Right atrium auricular region (tissue), 2 donors: ENCODE measurements at regions not wholly inside any gene's neighbourhood (a gene's known extent, or its start where the extent isn't known, plus 50 kb on each side); places are given as distances from the start of the nearest gene placed in this dataset.
"Not testable (repeated sequence)": the region's sequence is repeated elsewhere in the genome, so short reads cannot be mapped to it uniquely, and the experiment has no call there.

Experiments used
- DNase-seq: peaks from one replicate; pipeline ENCODE4 v3.0.0-alpha.2; 2019; ENCODE audit warnings: low spot score
- H3K27ac ChIP-seq, 2 donors: fragments of 200-600 bp; sonication (generic); 1 replicate in 1 of 2; 2 replicates in 1 of 2; pipeline ENCODE4 v1.5.1; 2016 to 2019
- H3K27me3 ChIP-seq, 2 donors: fragments of 200-600 bp; sonication (generic); one replicate each; pipeline versions ENCODE4 v1.5.1 to v1.6.0; 2017 to 2019
- H3K36me3 ChIP-seq: fragments of 200-600 bp; sonication (generic); one replicate; pipeline ENCODE4 v1.5.1; 2016
- H3K4me1 ChIP-seq, 2 donors: fragments of 200-600 bp; sonication (generic); one replicate each; pipeline versions ENCODE4 v1.5.1 to v1.6.0; 2017 to 2019
- H3K4me3 ChIP-seq, 2 donors: fragments of 200-600 bp; sonication (generic); 1 replicate in 1 of 2; 2 replicates in 1 of 2; pipeline ENCODE4 v1.5.1; 2017 to 2019; ENCODE audit warnings: mild to moderate bottlenecking in 1 of 2, moderate library complexity in 1 of 2
- H3K9me3 ChIP-seq, 2 donors: fragments of 200-600 bp; sonication (generic); one replicate each; pipeline ENCODE4 v1.5.1; 2019
- TF ChIP-seq, protein P1 (sequence below), 2 donors: fragments of 200-600 bp; sonication (generic); IDR thresholded peaks; one replicate each; pipeline ENCODE4 v1.5.1; 2019; ENCODE audit warnings: antibody characterized with exemption in 2 of 2

DNA sequence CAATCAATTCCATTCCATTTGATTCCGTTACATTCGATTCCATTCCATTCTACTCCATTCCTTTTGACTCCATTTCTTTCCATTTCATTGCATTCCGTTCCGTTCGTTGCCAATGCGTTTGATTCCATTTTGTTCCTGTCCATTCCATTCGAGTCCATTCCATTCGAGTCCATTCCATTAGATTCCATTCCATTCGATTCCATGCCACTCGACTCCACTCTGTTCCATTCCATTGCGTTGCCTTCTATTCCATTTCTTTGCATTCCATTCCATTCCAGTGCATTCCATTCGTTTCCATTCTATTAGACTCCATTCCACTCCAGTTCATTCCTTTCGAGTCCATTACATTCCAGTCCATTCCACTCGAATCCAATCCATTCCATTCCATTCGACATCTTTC is 2587.5 kb upstream of the TPTE start:
- Histone ChIP-seq H3K9me3 (peaks cover 9 to 91% of the 10 kb centered on the region in 2 donors), H3K4me1 (no peaks in the 10 kb centered on the region), H3K36me3 (no peaks in the 10 kb centered on the region), H3K27ac (no peak overlapping the region), H3K4me3 (no peak overlapping the region), H3K27me3 (no peaks in the 10 kb centered on the region)
- no peak for DNase-seq
- TF ChIP-seq, protein P1, sequence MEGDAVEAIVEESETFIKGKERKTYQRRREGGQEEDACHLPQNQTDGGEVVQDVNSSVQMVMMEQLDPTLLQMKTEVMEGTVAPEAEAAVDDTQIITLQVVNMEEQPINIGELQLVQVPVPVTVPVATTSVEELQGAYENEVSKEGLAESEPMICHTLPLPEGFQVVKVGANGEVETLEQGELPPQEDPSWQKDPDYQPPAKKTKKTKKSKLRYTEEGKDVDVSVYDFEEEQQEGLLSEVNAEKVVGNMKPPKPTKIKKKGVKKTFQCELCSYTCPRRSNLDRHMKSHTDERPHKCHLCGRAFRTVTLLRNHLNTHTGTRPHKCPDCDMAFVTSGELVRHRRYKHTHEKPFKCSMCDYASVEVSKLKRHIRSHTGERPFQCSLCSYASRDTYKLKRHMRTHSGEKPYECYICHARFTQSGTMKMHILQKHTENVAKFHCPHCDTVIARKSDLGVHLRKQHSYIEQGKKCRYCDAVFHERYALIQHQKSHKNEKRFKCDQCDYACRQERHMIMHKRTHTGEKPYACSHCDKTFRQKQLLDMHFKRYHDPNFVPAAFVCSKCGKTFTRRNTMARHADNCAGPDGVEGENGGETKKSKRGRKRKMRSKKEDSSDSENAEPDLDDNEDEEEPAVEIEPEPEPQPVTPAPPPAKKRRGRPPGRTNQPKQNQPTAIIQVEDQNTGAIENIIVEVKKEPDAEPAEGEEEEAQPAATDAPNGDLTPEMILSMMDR (IDR thresholded peaks at IDR 0.05) = no peak

GRCh38 chr21:7937297-7937696 is 2584.1 kb upstream of the TPTE start:
- peaks cover 6 to 94% of the 10 kb centered on the region in 2 donors for H3K9me3 ChIP-seq
- DNase-seq, H3K27ac ChIP-seq, H3K4me3 ChIP-seq, H3K36me3 ChIP-seq, H3K4me1 ChIP-seq, H3K27me3 ChIP-seq: not testable (repeated sequence)

DNA sequence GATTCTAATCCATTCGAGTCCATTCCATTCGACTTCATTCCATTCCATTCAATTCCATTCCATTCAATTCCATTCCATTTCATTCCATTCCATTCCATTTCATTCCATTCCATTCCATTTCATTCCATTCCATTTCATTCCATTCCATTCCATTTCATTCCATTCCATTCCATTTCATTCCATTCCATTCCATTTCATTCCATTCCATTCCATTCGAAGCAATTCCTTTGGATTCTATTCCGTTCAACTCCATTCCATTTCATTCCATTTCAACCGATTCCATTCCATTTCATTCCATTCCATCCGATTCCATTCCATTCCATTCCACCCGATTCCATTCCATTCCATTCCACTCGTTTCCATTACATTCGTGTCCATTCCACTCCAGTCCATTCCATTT is 2583.2 kb upstream of the TPTE start:
- not testable (repeated sequence) for H3K4me1 ChIP-seq, H3K27me3 ChIP-seq, H3K36me3 ChIP-seq, H3K4me3 ChIP-seq, H3K27ac ChIP-seq, DNase-seq
- peaks cover 4 to 93% of the 10 kb centered on the region in 2 donors for H3K9me3 ChIP-seq

GRCh38 chr21:7941432-7941831 is 2580.0 kb upstream of the TPTE start:
- H3K4me1 ChIP-seq, H3K36me3 ChIP-seq, H3K4me3 ChIP-seq, H3K27me3 ChIP-seq, H3K27ac ChIP-seq, DNase-seq: not testable (repeated sequence)
- H3K9me3 ChIP-seq = peaks cover 4 to 94% of the 10 kb centered on the region in 2 donors

- H3K4me3 ChIP-seq, H3K4me1 ChIP-seq, H3K27me3 ChIP-seq, DNase-seq, H3K27ac ChIP-seq, H3K36me3 ChIP-seq: not testable (repeated sequence)
- H3K9me3 ChIP-seq = peaks cover 4 to 94% of the 10 kb centered on the region in 2 donors
Measured at GRCh38 chr21:7942219-7942618, 2579.2 kb upstream of the TPTE start.

DNA sequence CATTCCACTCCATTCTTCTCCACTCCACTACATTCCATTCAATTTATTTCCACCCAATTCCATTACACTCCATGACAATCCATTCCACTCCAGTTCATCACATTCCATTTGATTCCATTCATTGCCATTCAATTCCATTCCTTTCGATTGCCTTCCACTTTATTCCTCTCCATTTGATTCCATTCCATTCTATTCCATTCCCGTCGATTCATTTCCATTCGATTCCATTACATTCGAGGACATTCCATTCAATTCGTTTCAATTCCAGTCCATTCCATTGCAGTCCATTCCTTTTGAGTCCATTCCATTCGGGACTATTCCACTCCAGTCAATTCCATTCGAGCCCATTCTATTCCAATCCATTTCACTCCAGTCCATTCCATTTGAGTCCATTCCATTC is 2577.8 kb upstream of the TPTE start:
- H3K27ac ChIP-seq, DNase-seq, H3K27me3 ChIP-seq, H3K36me3 ChIP-seq, H3K4me3 ChIP-seq, H3K4me1 ChIP-seq: not testable (repeated sequence)
- peaks cover 4 to 93% of the 10 kb centered on the region in 2 donors for H3K9me3 ChIP-seq

- Histone ChIP-seq H3K27ac (no peak overlapping the region), H3K36me3 (no peaks in the 10 kb centered on the region), H3K4me1 (no peaks in the 10 kb centered on the region), H3K4me3 (no peak overlapping the region), H3K27me3 (no peaks in the 10 kb centered on the region), H3K9me3 (peaks cover 14 to 95% of the 10 kb centered on the region in 2 donors)
- TF ChIP-seq, protein P1 (IDR thresholded peaks at IDR 0.05) = no peak
- no peak for DNase-seq
Measured at GRCh38 chr21:7947422-7947821, 2574.0 kb upstream of the TPTE start.

GRCh38 chr21:7948727-7949126 is 2572.7 kb upstream of the TPTE start:
- not testable (repeated sequence) for H3K4me3 ChIP-seq, H3K4me1 ChIP-seq, H3K27me3 ChIP-seq, DNase-seq, H3K36me3 ChIP-seq, H3K27ac ChIP-seq
- peaks cover 14 to 96% of the 10 kb centered on the region in 2 donors for H3K9me3 ChIP-seq

DNA sequence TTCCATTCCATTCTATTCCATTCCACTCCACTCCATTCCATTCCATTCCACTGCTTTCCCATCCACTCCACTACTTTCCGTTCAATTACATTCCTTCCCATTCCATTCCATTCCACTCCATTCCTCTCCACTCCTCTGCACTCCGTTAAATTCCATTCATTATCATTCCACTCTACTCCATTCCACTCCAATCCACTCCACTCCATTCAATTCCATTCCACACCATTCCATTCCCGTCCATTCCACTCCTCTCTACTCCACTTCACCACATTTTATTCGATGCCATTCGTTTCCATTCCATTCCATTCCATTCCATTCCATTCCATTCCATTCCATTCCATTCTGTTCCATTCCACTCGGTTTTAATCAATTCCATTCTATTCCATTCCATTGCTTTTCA is 2571.5 kb upstream of the TPTE start:
- not testable (repeated sequence) for H3K27me3 ChIP-seq
- peaks cover 14 to 92% of the 10 kb centered on the region in 2 donors for H3K9me3 ChIP-seq

More for the DNA sequence above, 2571.5 kb upstream of the TPTE start:
- not testable (repeated sequence) for H3K4me1 ChIP-seq, H3K27ac ChIP-seq, DNase-seq, H3K4me3 ChIP-seq, H3K36me3 ChIP-seq
